Myocyte (in vitro differentiated cells): ENCODE measurements at regions not wholly inside any gene's neighbourhood (a gene's known extent, or its start where the extent isn't known, plus 50 kb on each side); places are given as distances from the start of the nearest gene placed in this dataset.

Source experiments
- DNase-seq: peaks from one replicate; pipeline ENCODE4 v3.0.0-alpha.2; 2012; ENCODE audit warnings: low read depth

GRCh38 chr4:183846951-183847350, 58.2 kb upstream of the STOX2 start:
- no peak for DNase-seq

- no peak for DNase-seq
These were observed 56.3 kb upstream of the STOX2 start for GRCh38 chr4:183848805-183849204.

GRCh38 chr4:183852910-183853547, 52.1 kb upstream of the STOX2 start:
- DNase-seq: no peak

- no peak for DNase-seq
These were observed 51.6 kb upstream of the STOX2 start for GRCh38 chr4:183853548-183853940.
